ENCODE measurements at regions not wholly inside any gene's neighbourhood (a gene's known extent, or its start where the extent isn't known, plus 50 kb on each side); places are given as distances from the start of the nearest gene placed in this dataset.

DNA sequence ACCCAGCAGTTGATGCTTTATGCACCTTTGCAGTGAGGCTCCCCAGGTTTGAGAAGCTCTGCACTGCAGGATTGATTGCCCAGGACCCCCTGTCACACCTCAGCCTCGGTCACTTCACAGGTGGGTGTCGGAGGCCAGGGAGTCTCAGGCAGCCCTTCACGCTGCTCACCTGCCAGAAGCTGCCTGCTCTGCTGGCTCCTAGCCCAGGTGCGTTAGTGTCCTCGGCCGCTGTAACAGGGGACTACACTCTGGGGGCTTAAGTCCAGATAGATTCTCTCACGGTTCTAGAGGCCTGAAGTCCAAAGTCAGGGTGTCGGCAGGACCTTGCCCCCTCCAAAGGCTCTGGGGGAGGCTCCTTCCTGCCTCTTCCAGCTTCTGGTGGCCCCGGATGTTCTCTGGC, 79.9 kb downstream of the CPZ start:
- TF ChIP-seq, protein P1, sequence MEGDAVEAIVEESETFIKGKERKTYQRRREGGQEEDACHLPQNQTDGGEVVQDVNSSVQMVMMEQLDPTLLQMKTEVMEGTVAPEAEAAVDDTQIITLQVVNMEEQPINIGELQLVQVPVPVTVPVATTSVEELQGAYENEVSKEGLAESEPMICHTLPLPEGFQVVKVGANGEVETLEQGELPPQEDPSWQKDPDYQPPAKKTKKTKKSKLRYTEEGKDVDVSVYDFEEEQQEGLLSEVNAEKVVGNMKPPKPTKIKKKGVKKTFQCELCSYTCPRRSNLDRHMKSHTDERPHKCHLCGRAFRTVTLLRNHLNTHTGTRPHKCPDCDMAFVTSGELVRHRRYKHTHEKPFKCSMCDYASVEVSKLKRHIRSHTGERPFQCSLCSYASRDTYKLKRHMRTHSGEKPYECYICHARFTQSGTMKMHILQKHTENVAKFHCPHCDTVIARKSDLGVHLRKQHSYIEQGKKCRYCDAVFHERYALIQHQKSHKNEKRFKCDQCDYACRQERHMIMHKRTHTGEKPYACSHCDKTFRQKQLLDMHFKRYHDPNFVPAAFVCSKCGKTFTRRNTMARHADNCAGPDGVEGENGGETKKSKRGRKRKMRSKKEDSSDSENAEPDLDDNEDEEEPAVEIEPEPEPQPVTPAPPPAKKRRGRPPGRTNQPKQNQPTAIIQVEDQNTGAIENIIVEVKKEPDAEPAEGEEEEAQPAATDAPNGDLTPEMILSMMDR (conservative IDR thresholded peaks at IDR 0.05; ENCODE audit: low read depth, low read length), result no peak
- TF ChIP-seq EZH2 (IDR thresholded peaks at IDR 0.05; ENCODE audit: borderline replicate concordance, low read depth, low read length, poor library complexity, severe bottlenecking), result no peak

Measured in A673 (cell line).